Fibroblast of skin of left quadriceps (primary cell): ENCODE measurements at regions not wholly inside any gene's neighbourhood (a gene's known extent, or its start where the extent isn't known, plus 50 kb on each side); places are given as distances from the start of the nearest gene placed in this dataset.
A peak's percentile ranks its signal among the peaks of the same experiment; 100 is the strongest.

Experiments used
- DNase-seq, 2 experiments: peaks; one replicate each; pipeline ENCODE4 v3.0.0-alpha.2; 2013; ENCODE audit warnings: low read depth in 2 of 2

DNA sequence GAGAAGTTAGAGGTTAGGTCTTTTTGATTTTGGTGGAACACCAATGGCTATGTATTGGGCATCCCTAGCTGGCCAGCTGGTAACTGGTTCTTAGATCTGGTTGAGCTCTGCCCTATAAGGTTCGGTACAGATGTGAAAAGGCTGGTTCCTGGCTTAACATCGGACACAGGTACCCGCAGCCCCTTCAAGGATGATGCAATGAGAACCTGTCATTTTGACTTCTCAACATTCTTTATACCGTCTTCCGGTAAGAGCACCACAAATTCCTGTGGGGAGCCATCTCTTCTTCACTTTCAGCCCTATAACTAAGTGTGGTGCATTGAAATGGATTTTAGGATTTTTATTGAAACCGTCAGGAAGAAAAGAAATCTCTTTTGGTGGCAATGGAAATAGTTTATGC lies 222.8 kb downstream of the ADAMTS9 start:
- DNase-seq: no peak

- no peak for DNase-seq
Observed at GRCh38 chr3:64463981-64464380, 223.8 kb downstream of the ADAMTS9 start.

DNA sequence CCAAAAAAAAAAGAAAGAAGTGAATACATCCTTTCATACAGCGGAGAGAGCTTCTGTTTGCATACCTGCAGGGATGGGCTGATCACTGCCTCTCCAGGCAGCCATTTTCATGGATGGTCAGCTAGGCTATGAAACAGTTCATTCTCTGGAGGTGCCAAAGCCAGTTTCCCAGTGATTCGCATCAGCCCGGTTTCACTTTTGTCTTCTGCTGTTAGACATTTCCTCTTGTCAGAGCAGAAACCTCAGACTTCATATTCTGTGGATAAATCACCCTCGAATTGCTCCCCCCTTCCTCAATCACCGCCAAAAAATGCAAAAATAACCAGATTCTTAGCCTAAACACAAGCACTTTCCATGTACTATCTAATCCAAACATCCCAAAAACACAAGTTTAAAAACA lies 225.6 kb downstream of the ADAMTS9 start:
- DNase-seq: peak; percentile 90 to 91

- DNase-seq: peak; percentile 88 to 89
Observed at GRCh38 chr3:64460877-64461276, 226.9 kb downstream of the ADAMTS9 start.

DNA sequence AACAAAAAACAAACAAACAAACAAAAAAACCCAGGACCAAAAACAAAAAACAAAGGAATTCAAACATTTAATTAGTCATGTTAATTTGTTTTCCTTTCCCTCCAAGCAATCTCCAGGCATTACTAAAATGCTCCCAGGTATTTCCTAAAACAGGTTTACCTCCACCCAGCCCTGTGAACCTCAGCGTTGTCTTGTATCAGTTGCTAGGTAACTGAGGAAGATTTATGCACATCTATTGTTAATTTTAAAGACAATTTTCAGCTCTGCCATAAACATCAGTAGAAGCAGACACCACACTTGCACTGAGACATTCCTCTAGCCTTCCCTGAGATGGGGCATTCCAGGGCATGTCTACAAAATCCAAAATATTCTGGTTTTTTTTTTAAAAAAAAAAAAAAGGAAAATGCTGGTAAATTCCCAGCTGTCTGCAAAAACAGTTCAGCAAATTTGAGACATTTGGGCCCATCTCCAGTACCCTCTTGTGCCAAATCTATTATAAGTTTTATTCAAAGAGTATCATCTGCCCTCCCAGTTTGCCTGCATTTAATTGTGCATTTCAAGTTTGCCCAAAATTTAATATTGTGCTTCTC lies 227.6 kb downstream of the ADAMTS9 start:
- DNase-seq: no peak

DNA sequence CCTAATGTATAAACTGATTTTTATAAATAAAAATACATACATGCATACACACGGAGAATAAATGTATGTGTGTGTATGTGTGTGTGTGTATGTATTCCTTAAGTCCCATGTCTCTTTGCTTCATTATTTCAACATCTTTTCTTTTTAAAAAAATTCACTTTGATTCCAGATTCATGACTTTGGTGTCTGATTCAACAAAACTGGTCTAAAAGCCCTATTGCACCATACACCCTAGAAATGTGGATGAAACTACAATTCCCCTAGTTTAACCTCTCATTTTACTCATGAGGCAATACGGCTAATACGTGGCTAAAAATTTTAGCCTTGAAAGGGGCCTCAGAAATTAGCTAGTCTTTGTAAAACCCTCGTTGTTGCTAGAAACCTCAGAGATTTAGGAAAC lies 228.1 kb downstream of the ADAMTS9 start:
- DNase-seq: peak; percentile 58 to 61

DNA sequence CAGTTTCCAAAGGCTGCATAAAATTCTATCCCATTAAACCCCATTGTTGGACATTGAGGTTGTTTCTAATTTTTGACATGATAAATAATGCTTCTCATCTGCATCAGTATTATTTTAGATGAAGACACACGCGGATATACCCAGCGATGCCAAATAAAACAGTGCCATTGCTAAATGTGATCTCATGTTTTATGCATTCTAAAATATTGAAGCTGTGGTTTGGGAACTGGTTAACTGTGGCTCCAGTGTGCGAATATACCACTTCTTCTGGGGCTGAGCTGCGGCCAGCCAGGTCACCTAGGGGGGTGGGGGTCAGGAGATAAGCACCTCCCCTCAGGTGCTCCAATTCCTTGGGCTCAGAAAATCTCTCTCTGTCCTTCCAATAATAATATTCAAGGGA lies 230.0 kb downstream of the ADAMTS9 start:
- DNase-seq: no peak

GRCh38 chr3:64456674-64457073 lies 231.1 kb downstream of the ADAMTS9 start:
- no peak for DNase-seq

DNA sequence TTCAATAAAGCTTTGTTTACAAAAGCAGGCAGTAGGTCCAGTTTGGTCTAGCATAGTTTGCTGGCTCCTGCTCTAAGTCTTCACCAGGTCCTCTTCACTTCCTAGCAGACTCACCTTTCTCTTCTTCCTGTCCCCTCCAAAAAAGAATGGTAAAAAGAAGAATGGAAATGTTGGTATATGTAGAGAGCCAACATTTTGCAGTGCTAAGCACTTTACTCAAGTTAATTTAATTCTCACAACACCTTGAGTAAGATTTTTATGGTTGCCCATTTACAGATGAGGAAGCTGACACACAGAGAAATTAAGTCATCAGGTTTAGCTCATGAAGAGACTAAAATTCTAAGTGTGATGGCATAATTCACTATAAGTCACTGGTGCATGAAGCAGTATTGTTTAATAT lies 230.1 kb upstream of the PRICKLE2 start:
- no peak for DNase-seq

DNA sequence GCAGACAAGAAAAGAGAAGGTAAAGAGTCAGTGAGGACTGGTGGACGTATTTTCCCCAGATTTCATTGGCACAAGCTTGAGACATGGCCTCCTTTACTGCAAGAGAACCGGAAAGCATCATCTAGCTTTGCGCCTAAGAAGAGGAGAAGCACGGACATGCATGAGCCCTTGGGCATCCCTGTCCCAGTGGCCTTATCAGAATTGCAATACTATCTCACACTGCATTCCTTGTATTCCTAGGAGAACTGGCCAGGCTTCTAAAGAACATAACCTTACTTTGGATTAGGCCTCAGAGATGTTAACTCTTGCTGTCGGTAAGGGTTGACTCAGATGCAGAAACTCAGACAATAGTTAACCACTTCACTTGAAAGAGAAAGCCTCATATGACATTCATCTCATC lies 229.5 kb upstream of the PRICKLE2 start:
- DNase-seq: no peak

DNA sequence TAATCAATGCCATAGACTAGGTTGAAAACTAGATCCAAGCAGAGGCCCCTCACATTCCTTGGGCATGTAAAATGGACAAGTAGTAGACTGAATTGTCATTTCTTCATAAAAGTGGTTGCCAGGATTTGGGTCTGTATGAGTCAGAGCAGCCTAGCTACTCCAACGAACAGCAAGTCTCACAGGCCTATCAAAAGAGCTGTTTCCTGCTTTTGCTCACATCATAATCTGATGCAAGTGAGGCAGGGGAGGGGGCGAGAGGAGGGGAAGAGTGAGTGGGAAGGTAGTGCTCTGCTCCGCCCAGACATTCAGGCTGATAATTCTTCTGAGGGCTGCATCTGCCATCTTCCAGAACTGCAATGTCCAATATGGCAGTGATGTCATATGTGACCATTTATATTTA lies 228.9 kb upstream of the PRICKLE2 start:
- DNase-seq: peak; percentile 52 to 55

GRCh38 chr3:64451283-64452012 lies 226.2 kb upstream of the PRICKLE2 start:
- DNase-seq: no peak

DNA sequence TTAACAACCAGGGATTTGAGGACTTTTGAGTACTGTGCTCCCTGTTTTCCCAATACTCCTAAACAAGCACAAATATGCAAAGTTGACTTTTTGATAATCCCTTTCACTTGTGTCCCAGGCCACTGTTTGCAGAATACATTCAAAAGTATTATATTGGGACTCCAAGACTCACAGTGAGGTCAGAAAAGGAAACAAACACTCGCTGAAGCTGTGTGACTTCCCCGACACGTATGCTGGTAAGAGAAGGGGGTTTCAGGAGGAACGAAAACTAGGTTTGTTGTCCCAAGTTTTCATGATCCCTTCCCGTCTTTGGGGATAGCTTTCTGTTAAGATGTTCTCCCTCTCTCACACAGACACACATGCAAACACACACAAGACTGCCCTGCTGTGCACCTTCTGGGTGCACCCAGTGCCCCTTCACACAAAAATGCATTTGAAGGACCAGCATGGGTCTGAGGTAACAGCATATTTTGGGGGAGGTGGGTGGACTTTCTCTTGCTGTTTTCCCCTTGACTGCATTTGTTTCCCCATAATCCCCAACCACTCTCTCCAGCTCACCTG lies 225.2 kb upstream of the PRICKLE2 start:
- DNase-seq: no peak

GRCh38 chr3:64449026-64449425 lies 223.8 kb upstream of the PRICKLE2 start:
- DNase-seq: no peak

GRCh38 chr3:64445944-64446300 lies 220.7 kb upstream of the PRICKLE2 start:
- no peak for DNase-seq

DNA sequence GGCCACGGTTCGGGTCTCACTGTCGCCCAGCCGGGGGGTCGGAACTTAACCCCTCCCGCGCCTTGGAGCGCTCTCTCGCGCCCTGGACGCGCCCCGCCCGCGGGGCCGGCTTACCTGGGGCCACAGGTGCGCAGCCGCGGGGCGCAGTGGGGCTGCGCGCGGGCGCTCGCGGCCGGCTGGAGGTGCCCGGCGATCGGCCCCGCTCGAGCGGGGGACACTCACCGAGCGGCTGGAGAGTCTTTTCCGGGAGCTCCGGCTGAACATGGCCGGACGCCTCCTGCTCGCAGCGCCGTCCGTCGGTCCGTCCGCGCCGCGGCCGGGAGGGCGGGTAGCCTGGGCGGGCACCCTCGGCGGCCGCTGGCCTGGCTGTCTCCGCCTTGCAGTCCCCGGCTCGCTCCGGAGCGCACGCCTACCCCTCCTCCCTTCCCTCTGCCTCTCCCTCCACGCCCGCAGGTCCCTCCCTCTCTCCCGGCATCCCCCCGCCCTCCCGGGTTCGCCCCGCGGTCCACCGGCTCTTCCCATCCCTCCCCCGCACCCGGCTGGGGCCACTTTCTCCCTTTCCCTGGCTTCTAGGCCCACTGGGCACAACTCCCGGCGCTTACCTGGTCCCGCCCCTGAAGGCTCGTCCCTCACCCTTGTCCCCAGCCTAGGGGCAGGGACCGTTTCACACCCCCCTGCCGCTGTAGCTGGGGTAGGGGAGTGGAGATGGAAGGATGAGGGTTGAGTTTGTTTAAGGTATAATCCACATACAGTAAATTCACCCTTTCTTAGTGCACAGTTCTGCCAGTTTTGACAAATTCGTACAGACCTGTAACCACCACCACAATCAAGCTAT lies 220.1 kb upstream of the PRICKLE2 start:
- no peak for DNase-seq

GRCh38 chr3:64444490-64445108 lies 219.3 kb upstream of the PRICKLE2 start:
- no peak for DNase-seq

DNA sequence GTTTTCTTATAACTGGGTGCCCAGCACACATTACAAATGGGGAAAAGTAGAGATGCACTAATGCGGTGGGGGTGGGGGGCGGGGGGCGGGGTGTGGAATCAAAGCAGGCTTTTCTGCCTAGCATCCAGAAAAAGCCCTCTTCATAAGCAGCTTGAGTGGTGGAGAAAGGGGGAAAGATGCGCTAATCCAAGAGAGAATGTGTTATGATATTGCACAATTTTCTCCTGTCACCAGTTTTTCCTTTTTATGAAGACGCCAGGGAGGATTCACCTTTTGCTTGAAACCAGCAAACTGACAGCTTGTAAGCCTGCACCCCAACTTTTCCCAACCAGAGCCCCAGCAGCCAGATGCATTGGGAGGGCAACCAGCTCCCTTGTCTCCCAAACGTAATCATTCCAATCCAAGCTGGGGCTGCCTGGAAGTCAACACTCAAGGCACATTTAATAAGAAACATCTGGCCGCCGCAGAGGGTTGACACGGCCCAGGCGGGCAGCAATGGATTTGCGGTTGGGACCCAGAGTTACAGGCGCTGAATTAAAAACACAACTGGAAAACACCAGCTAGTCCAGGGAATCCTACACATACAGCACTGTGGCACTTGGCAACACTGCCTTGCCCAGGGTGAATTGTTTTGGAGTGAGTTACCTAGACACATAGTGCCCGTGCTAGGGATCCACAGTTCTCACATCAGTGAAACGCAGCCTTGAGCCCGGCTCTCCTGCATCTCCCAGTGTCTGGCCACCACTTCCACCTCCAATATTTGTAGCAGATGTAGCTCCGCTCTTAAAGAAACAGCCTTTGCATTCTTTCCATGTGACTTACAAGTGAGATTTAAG lies 218.5 kb upstream of the PRICKLE2 start:
- DNase-seq: peak; percentile 77

DNA sequence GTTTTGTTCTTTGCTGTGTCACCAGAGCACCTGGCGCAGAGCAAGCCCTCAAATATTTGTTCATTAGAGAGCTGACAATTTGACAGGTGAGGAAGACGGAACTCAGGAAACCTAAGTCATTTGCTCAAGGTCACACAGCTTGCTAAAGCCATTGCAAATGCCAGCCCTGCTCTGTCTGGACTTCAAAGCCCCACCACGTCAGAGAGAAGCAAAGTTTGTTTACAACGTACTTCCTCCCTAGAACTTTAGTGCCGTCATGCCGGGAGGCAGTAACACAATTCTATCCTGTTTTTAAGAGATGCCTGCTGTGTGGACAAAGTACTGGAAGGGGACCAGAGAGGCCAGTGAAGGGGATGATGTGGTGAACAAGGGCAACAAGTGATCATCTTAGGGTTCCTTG lies 216.6 kb upstream of the PRICKLE2 start:
- DNase-seq: no peak

DNA sequence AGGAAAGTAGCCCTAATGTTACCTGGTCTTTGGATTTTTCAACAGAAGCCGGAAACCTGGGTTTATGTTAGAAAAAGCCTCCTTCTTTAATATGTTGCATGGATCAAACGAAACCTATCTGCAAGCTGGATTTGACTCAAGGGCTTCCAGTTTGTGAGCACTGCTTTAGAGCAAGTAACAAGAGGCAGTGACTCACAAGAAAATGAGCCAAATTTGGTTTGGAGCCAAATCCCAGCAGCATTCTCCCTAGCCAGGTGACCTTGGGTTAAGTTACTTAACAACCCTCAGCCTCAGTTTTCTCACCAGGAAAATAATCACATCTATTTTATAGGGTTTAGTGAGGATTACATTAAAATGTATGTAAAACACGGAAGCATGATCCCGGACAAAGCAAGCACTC lies 215.2 kb upstream of the PRICKLE2 start:
- peak; percentile 63 to 73 for DNase-seq

GRCh38 chr3:64438812-64439211 lies 213.5 kb upstream of the PRICKLE2 start:
- no peak for DNase-seq
